HUDEP-2 (cell line): ENCODE measurements at regions not wholly inside any gene's neighbourhood (a gene's known extent, or its start where the extent isn't known, plus 50 kb on each side); places are given as distances from the start of the nearest gene placed in this dataset.
"Not testable (repeated sequence)": the region's sequence is repeated elsewhere in the genome, so short reads cannot be mapped to it uniquely, and the experiment has no call there.

Experiments
- DNase-seq, 76 experiments: peaks; one replicate each; lab custom pipeline; 2025; ENCODE audit not compliant: unreplicated experiment in 76 of 76; lab: John Stamatoyannopoulos, UW

DNA sequence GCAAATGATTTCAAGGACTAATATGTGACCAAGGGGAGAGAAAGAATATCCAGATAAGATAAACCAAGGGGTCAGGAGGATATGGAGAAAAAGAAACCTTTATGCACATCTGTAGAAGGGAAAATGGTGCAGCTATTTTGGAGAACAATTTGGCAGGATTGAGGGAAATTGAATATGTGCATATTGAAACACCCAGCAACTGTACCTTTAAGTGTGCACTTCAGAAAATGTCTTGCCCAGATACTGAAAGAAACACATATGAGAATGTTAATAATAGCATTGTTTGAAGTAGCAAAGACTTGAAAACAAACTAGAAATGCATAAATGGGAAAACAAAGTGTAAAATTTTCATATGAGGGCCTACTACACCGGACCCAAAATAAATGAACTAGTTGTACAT is 599.6 kb downstream of the PSAT1 start:
- no peak for DNase-seq

DNA sequence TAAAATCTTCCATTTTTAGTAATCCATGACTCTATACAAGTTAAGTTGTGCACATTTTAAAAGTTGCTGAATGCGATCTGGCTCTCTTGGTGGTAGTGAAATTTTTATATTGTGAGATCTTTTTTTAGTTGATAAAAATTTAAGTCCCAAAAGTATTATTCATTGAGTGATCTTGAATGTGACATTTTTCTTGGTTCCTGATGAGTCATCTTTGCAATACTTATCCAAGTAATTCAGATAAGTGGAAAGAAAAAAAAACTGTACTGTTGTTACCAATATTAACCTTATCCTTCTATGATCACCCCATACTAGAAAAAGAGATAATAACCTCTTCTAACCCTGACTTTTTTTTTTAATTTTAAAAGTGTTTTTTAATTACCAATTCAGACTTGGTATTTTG is 601.3 kb downstream of the PSAT1 start:
- DNase-seq: no peak

DNA sequence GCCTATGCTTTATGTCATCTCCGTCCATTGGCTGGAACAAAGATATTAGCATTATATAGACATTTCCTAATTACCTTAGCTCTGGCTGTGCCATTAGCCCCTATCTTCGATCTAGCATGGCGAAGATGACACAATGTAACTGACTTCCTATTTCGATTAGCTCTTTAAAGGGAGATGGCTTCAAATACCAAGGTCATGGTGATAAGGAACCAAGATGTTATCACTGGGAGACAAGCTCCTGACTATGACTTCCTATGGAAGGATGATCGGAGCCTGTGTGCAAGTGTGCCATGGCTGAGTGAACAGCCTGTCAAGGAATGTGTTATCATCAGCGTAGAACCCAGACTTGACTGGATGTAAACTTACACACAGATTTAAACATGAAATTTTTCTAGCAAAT is 602.1 kb downstream of the PSAT1 start:
- DNase-seq: no peak

- DNase-seq: no peak
These were observed 603.6 kb downstream of the PSAT1 start for GRCh38 chr9:78900500-78900899.

GRCh38 chr9:78902051-78902450 is 605.1 kb downstream of the PSAT1 start:
- DNase-seq: no peak

DNA sequence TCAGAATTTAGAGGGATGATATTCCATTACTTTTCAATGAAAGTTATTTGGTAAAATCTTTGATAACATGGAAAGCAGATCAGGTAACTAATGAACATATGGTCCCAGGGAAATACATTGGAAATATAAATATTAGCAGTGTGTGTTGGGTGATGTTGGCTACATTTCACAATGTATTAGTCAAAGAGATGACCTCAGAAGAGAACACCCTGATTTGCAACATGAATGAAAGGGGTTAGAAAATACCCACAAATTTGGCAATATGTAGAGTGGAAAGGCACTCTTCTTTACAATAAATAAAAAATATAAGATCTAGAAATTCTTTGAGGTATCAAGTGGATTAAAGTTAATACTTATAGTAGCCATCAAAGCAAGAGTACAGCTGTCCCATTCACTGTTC is 606.7 kb downstream of the PSAT1 start:
- no peak for DNase-seq

DNA sequence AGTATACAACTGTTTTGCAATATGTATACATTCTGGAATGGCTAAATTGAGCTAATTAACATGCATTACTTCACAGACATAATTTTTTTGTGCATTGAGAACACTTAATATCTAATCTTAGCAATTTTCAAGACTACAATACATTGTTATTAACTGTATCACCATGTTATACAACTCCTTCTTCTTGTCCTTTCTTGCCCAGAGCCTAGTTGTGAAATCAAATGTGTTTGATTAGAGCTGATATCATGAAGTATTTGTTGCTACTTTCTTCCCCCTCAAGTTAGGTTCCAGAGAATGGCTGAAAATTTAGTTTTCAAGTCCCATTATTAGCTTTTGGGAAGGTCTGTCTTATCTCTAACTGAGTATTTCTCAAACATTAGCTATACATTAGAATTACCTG is 607.8 kb downstream of the PSAT1 start:
- DNase-seq: no peak

- DNase-seq: no peak
These were observed 608.5 kb downstream of the PSAT1 start for GRCh38 chr9:78905387-78905786.

DNA sequence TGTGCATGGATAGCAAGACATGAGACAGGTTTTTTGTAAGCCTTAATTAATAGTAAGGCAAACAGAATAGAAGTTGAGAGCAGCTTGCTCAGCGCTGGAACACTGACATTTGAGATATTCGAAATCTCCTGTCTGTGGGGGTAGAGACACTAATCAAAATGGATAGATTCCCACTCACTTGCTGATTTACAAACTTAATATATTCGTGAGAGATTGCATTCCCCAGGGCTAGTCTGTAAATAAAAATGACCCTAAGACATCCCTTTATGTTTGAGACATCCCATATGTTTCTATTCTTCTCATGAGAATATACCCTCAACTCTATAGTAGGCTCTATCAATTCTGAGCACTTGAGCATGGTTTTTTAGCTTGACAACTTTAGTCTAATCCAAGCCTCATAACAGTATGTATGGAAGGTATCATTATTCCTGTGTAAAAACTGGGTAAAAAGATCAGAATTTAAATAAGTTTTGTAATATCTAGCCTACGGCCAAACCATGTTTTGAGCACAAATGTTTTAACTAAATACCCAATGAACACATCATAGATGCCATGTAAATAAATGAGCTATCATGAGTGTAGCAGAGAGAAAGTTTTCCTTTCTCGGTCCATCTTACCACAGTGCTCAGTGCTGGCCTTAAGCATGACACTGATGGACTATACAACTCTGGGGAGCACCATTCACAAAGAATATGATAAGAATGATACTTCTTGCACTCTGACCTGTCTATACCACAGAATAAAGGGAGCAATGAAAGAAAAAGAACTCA is 609.2 kb downstream of the PSAT1 start:
- no peak for DNase-seq

DNA sequence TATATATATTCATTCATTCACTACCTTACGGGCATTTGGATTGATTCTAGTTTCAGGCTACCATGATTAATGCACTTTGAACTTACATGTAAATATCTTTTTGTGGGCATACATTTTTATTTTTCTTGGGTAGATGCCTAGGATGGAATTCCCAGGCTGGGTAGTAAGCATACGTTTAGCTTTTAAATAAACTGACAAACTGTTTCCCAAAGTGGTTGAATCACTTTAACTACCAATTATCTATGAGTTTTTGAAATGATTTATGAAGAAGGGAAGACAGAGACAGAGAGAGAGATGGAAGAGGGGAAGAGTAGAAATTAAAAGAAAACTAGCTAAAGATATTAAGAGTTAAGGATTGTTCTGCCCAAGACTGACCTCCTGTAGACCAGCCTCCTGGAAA is 612.6 kb downstream of the PSAT1 start:
- DNase-seq: no peak

DNA sequence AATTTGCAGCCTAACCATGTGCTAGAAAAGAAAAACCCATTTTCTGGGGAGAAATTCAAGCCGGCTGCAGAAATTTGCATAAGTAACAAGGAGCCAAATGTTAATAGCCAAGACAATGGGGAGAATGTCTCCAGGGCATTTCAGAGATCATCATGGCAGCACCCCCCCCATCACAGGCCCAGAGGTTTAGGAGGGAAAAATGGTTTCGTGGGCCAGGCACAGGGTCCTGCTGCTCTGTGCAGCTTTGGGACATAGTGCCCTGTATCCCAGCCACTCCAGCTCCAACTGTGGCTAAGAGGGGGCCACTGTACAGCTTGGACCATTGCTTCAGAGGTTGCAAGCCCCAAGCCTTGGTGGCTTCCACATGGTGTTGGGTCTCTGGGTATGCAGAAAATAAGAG is 620.0 kb downstream of the PSAT1 start:
- not testable (repeated sequence) for DNase-seq

- no peak for DNase-seq
These were observed 622.1 kb downstream of the PSAT1 start for GRCh38 chr9:78918976-78919375.

DNA sequence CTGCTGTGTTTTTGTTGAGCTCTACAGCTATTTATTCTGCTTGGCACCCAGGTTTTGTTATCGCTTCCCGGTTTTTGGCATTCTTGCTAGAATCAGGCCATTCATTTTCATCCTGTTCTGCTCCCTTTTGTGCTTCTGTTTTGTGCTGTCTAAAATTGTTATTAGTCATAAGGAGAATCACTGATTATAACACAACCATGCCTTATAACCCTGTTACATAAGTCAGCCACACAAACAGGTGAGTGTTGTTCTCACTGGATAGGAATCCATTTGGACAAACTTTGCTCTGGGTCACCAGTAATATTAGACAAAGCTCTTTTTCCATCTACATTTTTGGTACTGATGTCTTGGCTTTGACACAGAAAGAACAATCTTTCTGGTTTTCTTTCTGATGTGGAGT is 622.8 kb downstream of the PSAT1 start:
- DNase-seq: no peak

DNA sequence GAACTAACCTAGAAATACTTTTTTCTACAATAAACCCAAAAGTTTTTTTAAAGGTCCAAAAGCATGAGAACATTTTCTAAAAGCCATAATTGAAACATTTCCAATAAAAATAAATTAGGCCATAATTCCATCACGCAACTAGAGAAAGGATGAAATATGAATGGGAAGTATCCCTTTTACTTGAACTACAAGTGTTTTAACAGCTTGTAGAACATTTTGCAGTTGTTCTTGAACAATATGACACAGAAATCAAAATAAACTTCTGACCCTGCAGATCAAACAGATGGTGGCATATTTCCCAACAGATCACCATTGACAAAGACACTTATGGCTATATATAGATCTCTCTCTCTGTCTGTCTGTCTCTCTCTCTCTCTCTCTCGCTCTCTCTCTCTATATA is 624.4 kb downstream of the PSAT1 start:
- DNase-seq: no peak

- DNase-seq: no peak
These were observed 627.2 kb downstream of the PSAT1 start for GRCh38 chr9:78923966-78924659.

- DNase-seq: no peak
These were observed 630.4 kb downstream of the PSAT1 start for GRCh38 chr9:78927099-78927940.

GRCh38 chr9:78928625-78929405 is 631.9 kb downstream of the PSAT1 start:
- no peak for DNase-seq

- no peak for DNase-seq
These were observed 633.4 kb downstream of the PSAT1 start for GRCh38 chr9:78930281-78930680.

DNA sequence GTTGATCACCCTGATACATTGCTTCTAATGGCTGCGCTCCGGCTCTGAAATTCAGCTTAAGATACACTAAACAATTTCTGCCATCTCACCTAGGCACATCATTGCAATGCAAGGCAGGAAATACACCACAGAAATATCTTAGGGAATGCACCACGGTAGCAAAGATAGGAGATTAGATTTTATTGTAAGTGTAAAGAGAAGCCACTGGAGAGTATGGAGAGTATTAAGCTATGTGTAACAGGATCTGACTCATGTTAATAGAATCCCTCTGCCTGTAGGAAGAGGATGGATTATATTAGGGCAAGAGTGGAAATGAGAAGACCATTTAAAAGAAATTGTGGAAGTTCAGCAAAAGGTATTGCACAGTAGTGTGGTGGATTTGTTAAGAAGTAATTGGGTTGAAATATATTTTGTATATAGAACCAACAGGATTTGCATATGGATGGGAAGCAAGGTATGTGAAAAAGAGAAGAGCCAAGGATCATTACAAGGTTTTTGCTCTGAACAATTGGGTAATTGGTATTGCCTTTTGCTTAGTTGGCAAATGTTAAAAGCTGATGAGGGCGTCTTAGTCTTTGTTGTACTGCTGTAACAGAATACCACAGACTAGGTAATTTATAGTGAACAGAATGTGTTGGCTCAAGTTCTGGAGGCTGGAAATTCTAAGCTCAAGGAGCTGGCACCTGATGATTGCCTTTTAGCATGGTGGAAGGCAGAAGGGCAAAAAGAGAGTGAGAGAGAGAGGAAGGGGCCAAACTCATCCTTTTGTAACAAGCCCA is 636.1 kb downstream of the PSAT1 start:
- DNase-seq: no peak

GRCh38 chr9:78934880-78935279 is 636.9 kb upstream of the TLE4 start:
- no peak for DNase-seq
